Transverse colon (tissue), 4 donors: ENCODE measurements at regions not wholly inside any gene's neighbourhood (a gene's known extent, or its start where the extent isn't known, plus 50 kb on each side); places are given as distances from the start of the nearest gene placed in this dataset.

Experiments used
- CTCF ChIP-seq, 5 experiments: fragments of 200-600 bp in 3 of 5; fragments of 450-650 bp in 2 of 5; sonication (generic) in 3 of 5; IDR thresholded peaks; 1 replicate in 2 of 5; 2 replicates in 3 of 5; pipeline ENCODE4 v1.5.1; 2016 to 2017; ENCODE audit warnings: antibody characterized with exemption in 5 of 5, inconsistent platforms in 3 of 5, mild to moderate bottlenecking in 2 of 5, moderate library complexity in 1 of 5
- POLR2AphosphoS5 ChIP-seq, 3 donors: sonication (generic); formaldehyde crosslinking; IDR thresholded peaks; one replicate each; pipeline ENCODE4 v1.6.1; 2016; ENCODE audit warnings: antibody characterized with exemption in 3 of 3

- TF ChIP-seq CTCF (IDR thresholded peaks at IDR 0.05) = no peak
- no peak for TF ChIP-seq POLR2AphosphoS5 (IDR thresholded peaks at IDR 0.05)
Measured at GRCh38 chr9:30812821-30813220, 1571.6 kb upstream of the ACO1 start.
